NCI-H2196 (cell line): ENCODE measurements at regions not wholly inside any gene's neighbourhood (a gene's known extent, or its start where the extent isn't known, plus 50 kb on each side); places are given as distances from the start of the nearest gene placed in this dataset.

Experiments
- DNase-seq: peaks from one replicate; lab custom pipeline; 2025; ENCODE audit not compliant: unreplicated experiment; lab: John Stamatoyannopoulos, UW

- DNase-seq = no peak
These were observed 77.3 kb upstream of the CNTN1 start for GRCh38 chr12:40614923-40615322.

- no peak for DNase-seq
These were observed 76.6 kb upstream of the CNTN1 start for GRCh38 chr12:40615590-40615989.

GRCh38 chr12:40616383-40616915 lies 75.8 kb upstream of the CNTN1 start:
- DNase-seq = no peak

- DNase-seq = no peak
These were observed 73.6 kb upstream of the CNTN1 start for GRCh38 chr12:40618636-40619035.

GRCh38 chr12:40620564-40621019 lies 71.6 kb upstream of the CNTN1 start:
- DNase-seq = no peak

GRCh38 chr12:40622246-40622838 lies 69.9 kb upstream of the CNTN1 start:
- DNase-seq = peak; percentile 37

- DNase-seq = no peak
These were observed 60.1 kb upstream of the CNTN1 start for GRCh38 chr12:40632171-40632570.

GRCh38 chr12:40632933-40633332 lies 59.3 kb upstream of the CNTN1 start:
- no peak for DNase-seq

- no peak for DNase-seq
These were observed 57.6 kb upstream of the CNTN1 start for GRCh38 chr12:40634517-40635131.

GRCh38 chr12:40635141-40635731 lies 57.0 kb upstream of the CNTN1 start:
- DNase-seq = no peak
